ENCODE measurements at regions not wholly inside any gene's neighbourhood (a gene's known extent, or its start where the extent isn't known, plus 50 kb on each side); places are given as distances from the start of the nearest gene placed in this dataset.

DNA sequence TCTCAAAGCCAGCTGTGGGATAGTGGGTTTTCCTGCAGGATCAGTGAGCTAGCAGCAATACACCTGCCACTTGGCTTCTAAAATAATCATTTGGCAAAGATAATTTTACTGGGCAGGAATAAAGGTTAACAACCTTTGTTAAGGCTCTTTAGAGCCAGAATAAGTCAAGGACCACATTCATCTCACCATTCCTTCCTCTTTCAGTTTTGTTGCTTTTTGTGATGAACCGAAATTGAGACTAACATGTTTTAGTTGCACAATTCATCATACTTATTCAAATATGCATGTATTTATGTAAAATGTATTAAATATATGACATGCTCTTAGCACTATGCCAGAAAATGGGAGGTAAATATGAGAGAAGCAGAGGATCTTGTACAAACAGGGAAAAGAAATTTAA is 824.4 kb upstream of the TYRP1 start:
- TF ChIP-seq, protein P1, sequence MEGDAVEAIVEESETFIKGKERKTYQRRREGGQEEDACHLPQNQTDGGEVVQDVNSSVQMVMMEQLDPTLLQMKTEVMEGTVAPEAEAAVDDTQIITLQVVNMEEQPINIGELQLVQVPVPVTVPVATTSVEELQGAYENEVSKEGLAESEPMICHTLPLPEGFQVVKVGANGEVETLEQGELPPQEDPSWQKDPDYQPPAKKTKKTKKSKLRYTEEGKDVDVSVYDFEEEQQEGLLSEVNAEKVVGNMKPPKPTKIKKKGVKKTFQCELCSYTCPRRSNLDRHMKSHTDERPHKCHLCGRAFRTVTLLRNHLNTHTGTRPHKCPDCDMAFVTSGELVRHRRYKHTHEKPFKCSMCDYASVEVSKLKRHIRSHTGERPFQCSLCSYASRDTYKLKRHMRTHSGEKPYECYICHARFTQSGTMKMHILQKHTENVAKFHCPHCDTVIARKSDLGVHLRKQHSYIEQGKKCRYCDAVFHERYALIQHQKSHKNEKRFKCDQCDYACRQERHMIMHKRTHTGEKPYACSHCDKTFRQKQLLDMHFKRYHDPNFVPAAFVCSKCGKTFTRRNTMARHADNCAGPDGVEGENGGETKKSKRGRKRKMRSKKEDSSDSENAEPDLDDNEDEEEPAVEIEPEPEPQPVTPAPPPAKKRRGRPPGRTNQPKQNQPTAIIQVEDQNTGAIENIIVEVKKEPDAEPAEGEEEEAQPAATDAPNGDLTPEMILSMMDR (IDR thresholded peaks at IDR 0.05; ENCODE audit: borderline replicate concordance, extremely low read depth, low read length, poor library complexity, severe bottlenecking): no peak
- no peak for TF ChIP-seq EZH2 (IDR thresholded peaks at IDR 0.05; ENCODE audit: borderline replicate concordance, low read depth, low read length, severe bottlenecking)
